NCI-H2196 (cell line): ENCODE measurements at regions not wholly inside any gene's neighbourhood (a gene's known extent, or its start where the extent isn't known, plus 50 kb on each side); places are given as distances from the start of the nearest gene placed in this dataset.

Experiments used
- DNase-seq: peaks from one replicate; lab custom pipeline; 2025; ENCODE audit not compliant: unreplicated experiment; lab: John Stamatoyannopoulos, UW

DNA sequence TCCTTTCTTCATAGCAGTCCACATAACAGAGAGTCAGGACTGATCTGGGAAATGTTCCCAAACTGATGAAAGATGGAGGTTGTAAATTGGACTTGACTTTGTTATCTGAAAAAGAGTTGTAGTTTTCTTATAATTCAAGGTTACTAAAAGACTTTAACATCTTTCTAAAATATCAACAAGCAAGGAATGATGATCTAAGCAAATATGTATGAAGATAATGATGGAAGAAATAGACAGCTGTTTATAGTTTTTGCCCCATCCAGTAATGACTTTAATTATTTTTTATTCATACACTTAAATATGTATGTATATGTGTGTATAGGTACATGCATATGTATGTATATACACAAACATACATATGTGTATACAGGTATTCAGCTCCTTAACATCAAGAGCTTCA, 411.1 kb upstream of the SPOCK3 start:
- no peak for DNase-seq

DNA sequence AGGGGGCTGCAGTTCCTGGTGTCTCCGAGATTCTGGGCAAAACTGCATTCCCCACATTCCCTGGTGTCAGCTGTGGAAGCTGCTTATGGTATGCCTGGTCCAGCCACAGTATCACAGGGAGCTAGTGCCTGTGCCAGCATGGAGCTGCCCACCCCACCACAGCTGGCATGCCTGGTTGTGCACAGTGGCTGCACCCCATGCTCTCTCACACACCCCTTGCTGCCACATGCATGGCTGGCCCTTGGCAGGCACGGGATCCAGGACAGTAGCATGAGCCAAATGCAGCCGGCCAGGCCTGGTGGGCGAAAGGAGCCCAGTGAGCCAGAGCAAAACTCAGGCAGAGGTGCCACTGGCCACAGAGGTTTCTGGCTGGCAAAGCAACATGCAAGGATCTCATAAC, 418.0 kb upstream of the SPOCK3 start:
- DNase-seq = no peak

DNA sequence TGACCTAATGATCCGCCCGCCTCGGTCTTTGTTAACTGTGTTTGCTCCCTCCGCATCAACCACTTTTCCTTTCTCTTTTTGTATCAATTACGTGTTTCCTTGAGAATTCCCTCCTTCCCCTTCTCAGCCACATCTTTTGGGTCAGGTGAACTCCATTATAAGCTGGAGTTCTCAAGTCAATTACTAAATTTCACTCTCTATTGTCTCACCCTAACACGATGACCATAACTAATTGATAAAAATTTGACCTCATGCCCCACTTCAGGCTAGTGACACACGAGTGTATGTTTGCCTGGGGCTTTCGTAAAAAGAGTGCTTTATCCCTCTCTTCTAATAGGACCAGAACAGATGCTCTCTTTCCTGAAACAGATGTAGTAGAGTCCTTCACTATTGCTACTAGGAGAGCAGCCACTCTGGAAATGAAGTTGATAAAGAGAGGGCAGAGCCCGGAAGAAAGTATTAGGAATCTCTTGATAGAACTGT, 403.6 kb upstream of the ANXA10 start:
- DNase-seq = no peak

DNA sequence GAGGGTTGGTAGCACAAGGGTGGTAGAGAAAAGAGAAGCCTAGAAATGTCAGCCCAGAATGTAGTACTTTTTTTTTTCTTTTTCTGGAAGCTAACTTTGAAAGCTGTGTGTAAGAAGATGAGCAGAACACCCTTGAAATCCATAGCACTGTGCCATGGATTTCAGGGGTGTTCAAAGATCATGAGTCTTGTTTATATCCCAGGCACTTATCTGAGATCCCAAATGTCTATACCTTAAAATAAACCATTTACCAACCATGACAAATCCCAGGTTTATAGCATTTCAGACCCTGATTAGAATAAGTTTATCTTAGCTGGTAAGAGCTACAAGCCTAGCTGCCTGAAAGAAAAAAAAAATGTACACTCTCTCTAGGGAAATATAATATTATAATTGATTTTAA, 389.9 kb upstream of the ANXA10 start:
- no peak for DNase-seq

DNA sequence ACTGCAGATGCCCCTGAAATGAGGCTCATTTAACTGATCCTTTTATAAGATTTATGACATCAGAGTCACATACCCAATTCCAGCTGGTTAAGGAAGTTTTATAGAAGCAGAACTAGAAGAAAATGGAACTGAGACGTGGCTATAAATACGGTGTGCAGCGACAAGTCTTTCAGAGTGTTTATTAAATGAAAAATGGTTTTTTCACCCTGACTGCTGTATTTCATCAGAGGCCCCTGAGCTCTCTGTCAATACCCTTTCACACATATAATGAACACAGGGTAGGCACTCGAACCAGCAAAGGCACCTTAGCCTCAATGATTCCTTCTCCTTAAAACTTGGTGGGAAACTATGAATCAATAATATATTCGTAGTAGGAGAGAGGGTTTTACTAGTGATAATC, 380.8 kb upstream of the ANXA10 start:
- DNase-seq = no peak

DNA sequence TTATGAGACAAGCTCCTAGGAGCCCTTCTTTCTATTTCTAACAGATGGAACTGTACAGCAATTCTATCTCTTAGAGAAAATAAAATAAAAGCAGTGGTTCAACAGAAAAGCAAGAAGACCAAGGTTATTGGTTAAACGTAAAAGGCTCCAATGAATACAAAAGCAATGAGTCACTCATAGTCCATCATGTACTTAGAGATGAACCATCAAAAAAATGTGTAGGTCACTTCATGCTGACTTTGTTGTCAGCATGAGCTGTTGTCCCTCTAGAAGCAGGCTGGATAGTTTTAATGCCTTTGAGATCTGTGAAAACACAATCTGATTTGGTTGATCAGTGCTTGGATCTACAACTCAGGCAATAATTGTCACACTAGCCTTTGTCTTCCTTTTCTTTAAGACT, 378.6 kb upstream of the ANXA10 start:
- DNase-seq = no peak

DNA sequence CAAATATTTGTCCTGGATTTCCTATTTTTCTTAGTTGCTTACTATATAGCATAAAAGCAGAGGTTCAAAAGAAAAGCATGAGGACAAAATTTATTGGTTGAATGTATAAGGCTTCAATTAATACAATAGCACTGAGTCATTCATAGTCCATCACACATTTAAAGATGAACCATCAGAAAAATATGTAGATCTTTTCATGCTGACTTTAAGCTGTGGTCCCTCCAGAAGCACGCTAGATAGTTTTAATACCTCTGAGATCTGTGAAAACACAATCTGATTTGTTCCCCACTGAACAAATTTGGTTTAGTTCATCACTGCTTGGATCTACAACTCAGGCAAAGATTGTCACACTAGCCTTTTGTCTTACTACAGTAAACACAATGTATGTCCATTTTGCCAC, 377.2 kb upstream of the ANXA10 start:
- no peak for DNase-seq

DNA sequence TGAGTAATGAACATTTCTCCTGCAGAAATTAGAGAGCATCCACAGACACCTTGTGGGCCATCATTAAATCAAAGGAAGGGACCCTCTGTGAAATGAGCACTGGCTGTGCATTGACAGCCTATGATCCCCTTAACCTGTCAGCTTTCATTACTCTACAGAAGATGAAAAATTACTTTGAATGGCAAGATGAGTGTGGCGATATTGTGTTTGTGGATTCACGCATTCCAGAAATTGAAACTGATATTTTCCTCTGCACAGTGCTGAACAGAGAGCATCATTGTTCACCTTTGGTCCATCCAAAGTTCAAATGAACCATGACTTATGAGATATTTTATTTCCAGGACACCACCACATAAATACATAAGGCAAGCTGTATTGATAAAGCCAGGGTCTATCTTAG, 374.8 kb upstream of the ANXA10 start:
- no peak for DNase-seq

DNA sequence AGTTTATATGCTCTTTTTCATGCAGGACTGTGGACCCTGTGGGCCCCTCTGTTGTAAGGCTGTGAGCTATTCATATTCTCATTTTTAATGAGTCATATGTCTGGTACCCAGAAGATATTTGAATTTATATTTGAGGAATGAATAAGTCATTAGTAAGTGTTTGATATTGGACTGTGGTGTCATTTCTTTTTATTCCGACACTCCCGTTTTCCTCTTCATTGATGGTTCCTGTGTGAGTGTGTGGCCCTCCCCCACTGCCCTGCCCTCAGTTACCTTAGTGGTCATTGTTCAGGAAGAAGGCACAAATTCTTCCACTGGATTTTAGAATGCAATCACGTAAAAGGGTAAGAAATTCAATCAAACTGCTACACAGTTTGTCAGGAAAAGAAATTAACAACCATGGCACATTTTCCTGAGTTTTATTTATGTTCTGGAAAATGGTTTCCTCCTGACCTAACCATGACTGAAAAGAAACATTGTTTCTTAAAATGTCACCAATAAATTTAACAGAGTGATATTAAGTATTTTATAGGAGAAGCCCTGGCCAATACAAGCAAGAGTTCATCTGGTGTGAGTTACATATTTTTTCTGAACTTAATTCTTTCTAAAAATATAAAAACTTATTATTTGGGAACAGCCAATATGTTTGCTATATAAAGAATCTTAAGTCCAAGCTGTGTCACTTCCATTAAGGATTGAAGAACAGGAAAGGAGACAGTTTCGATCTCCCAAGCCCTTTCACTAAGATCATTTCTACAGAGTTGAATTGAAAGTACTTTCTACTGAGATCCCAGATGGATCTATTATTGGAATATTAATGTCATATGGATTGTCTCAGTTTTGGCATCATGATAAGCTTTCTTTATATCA, 370.5 kb upstream of the ANXA10 start:
- no peak for DNase-seq

DNA sequence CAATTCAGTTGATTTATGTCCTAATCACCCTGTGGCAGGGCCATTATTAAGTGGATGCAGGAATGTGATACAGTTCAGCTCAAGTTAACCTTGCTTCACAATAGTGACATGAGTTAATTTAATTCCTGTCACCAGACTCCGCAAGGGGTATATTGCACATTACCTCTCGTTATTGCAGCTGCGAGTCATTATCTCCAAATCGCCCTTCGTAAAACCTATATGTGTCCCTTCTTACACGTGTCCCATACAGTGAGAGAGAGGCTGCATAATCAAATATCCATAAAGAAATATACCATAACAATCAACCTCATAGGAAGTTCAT, 369.9 kb upstream of the ANXA10 start:
- DNase-seq = no peak

DNA sequence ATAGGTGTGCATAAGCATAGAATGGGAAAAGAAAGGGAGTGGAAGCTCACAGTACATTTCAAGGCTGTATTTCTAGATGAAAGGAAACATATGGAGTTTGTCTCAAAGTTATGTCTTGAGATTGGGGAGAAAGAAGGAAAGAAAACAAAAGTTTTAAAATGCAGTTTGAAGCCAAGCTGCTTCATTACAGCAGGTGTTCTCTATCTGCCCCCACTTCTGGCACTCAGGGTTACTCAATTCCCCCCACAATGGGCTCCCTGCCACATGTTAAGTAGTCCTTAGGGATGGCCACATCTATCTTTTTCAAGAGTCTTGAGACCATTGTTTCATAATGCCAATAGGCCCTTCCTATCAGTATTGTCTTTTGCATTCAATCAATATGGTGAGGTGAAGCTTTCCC, 367.4 kb upstream of the ANXA10 start:
- DNase-seq = no peak

DNA sequence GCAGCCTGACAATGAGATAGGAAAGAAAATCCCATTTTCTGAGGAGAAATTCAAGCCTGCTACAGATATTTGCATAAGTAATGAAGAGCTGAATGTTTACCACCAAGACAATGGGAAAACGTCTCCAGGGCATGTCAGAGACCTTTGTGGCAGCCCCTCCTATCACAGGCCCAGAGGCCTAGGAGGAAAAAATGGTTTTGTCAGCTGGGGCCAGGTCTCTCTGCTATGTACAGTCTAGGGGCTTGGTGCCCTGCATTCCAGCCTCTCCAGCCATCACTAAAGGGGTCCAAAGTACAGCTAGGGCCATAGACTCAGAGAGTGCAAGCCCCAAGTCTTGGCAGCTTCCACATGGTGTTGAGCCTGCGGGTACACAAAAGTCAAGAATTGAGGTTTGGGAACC, 361.6 kb upstream of the ANXA10 start:
- no peak for DNase-seq

DNA sequence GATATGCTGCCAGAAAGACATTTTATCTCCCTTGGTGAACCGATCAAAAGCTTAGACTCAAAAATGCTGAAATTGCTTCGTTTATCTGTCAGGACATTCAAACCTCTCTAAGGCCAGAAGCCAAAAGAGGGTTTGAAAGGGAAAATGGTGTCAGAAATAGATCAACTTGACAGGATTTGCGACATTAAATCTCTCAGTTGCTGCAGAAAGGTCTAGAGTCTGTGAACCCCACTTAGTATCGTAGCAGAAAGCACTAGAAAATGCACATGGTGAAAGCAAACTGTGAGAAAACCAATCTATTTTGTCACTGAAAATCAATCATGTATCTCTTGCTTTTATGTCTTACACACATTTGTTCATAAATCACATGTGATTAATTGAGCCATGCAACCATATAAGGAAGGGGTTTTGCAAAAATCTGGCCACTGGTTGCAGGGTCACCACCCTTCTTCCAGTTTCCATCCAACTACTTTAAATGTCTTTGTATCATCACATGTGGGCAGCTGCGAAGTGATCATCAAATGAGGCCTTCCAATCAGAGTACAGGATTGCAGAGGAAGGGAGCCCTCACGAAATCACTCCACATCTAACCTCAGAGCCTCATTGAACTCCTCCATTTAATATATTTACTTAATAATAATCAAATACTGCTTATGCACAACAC, 347.2 kb upstream of the ANXA10 start:
- DNase-seq = no peak

DNA sequence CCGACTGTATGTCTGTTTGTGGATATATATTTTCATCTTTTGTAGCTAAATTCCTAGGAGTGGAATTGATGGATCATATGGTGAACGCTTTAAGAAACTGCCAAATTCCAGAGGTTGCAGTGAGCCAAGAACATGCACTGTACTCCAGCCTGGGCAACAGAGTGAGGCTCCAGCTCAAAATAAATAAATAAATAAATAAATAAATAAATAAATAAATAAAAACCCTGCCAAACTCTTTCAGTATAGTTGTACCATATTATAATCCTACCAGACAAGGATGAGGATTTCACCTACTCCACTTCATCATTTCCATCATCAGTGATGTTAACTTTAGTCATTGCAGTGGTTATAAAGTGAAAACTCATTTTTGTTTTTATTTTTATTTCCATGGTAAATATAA, 325.1 kb upstream of the ANXA10 start:
- DNase-seq = no peak

DNA sequence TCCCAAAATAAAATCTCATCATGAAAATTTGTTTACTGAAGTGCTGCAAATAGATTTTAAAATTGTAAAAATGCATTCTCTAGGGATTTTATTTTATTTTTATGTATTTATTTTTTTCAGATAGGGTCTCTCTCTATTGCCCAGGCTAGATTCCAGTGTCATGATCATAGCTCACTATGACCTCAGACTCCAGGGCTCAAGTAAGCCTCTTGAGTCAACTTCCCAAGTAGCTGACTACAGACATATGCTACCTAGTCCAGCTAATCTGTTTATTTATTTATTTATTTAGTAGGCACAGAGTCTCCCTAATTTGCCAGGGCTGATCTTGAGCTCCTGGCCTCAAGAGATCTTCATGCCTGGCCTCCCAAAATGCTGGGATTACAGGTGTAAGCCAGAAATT, 317.7 kb upstream of the ANXA10 start:
- no peak for DNase-seq

DNA sequence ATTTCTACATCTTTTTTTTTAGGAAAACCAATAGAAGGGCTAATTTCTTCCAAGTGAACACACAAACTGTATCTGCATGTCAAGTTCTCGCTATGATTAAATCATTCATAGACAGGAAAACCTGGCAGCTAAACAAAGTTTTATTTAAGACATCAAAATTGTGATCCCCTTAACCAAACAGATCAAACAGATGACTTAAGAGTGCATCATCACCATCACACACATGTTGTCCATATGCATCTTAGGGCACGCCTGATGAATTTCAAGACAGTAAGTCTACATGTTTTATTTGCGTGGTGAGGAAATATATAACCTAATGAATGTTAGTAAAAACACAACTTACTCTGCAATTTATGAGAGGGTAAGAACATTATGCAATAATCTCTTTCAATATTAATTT, 317.0 kb upstream of the ANXA10 start:
- DNase-seq = no peak

DNA sequence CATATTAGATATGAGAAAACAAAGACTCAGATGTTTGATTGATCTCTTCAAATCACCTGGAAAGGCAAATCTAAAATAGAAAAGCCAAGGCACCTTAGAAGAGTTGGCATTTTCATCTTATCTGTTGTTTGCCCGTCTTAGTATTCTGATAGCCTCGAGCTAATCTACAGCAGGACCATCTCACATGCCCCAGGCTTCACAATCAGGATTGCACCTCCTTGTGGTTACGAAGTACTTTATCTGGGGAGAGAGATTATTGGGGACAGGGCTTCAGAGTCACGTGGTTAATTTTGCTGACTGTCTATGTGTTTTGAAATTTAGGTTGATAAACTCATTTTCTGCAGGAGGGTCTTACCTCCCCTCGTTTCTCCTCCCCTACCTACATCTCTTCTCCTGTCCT, 313.1 kb upstream of the ANXA10 start:
- no peak for DNase-seq

DNA sequence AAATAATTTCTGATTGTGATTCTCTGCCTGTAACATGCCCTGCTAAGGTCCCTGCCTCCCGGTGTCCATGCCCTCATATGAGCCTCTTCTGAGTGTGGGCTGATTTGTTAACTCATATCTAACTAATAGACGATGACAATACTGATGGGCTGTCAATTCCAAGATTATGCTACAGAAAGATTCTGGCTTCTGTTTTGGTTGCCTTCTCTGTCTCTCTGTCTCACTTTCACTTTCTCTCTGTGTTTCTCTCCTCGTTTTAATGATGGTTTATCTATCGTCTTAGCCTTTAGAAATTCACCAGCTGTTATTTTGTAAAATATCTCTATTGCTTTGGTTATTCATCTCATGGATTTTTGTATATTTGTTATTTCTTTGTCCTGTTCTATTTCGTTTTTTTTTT, 312.5 kb upstream of the ANXA10 start:
- no peak for DNase-seq

DNA sequence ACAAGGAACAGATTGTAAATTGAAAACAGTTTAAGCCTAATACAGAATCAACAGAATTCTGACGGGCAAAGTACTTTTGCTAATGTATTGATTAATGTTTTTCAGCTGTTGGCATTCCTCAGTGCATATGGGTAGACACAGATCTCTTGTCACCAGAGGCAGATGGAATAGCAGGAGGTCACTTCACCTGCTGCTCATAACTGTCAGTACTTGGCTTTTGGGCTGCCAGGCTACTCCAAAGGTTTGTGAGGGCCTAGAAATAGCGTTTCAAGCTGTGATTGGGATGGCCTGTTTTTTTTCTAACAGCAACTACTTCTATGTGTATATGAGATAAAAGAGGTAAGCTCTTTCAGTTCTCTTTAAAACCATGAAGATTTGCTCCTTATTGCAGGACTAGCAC, 307.5 kb upstream of the ANXA10 start:
- DNase-seq = no peak

DNA sequence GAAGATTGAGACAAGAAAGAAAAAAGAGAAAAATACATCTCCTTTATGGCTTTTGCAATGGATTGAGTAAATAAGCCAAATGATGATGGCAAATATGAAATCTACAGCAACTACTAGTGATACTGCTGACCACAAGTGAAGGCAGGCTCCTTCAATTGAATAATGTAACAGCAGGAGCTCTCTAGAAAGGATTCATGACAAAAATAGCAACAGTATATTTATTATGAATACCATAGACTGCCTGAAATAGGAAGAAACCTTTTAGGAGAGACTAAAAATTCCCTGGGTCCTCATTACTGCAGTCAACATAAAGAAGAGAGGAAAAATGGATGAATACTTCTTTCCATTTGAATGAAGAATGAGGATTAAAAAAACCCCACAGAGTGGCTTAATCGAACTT, 306.8 kb upstream of the ANXA10 start:
- DNase-seq = no peak

DNA sequence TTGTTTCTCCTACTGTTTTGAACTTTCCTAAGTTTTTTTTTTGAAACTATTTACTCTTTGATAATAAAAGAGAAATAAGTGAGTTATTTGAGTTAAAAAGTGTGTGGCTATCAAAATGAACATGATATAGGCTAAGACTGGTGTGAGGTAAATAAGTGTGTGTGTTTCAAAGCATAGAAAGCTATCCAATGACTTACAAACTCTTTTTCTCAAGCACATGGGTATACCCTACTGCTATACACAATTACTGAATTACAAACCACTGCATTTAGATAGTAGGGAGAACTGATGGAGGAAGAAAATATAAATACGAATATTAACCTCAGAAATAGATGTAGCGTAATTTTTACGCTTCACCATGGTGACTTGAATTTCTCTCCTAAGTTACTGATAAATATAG, 305.8 kb upstream of the ANXA10 start:
- DNase-seq = no peak

DNA sequence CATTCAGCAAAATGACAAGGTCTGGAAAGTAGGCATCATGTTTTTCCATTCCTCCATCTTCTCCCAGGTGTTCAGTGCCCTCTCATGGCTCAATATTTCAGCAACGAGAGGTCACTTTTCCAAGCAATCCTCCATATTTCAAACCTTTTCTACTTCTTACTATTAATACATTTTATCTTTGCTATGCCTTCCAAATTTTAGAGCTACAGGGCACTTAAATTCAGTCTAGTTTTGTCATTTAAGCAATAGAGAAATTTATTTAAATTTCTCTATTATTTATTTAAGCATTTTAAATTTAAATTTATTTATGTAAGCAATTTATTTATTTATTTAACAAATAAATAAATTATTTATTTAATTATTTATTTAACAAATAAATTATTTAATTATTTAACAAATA, 305.1 kb upstream of the ANXA10 start:
- DNase-seq = no peak
